ENCODE measurements at regions not wholly inside any gene's neighbourhood (a gene's known extent, or its start where the extent isn't known, plus 50 kb on each side); places are given as distances from the start of the nearest gene placed in this dataset.

DNA sequence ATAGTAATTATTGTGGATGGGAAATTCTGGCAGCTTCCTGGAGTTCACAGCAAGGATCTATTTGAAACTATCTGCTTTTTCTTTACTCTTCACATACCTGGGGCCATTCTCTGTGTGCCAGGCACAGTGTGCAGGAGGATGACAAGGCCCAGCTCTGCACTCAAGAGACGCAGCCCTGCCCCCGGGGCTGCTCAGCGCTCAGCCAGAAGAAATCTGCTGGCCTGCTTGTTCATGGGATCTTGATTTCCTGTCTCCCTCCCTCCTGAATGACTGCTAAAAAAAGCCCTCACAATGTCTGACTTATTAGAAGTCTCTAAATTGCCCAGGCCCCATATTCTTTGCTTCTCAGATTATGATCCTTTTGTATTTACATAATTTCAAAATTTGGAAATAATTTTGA, 210.9 kb downstream of the DCDC2C start:
- TF ChIP-seq YY1 (IDR thresholded peaks at IDR 0.05; ENCODE audit: insufficient read depth, insufficient read length), result no peak
- no peak for TF ChIP-seq ZNF274 (IDR thresholded peaks at IDR 0.05; ENCODE audit: low read depth, low read length)
